GM12878 (cell line): ENCODE measurements at regions not wholly inside any gene's neighbourhood (a gene's known extent, or its start where the extent isn't known, plus 50 kb on each side); places are given as distances from the start of the nearest gene placed in this dataset.

Source experiments
- ATAC-seq: fragments of 200-7000 bp; cut with Tn5 transposase; 3 replicates; pipeline ENCODE4 v1.9.1; 2020; ENCODE audit warnings: mild to moderate bottlenecking, moderate library complexity
- BruUV-seq: library from RNA; stranded (reverse); fragments of 400-500 nt; replicated peaks from 2 replicates; lab custom pipeline; 2021; lab: Mats Ljungman, UMichigan
- CTCF ChIA-PET: fragments of 300-600 bp; sonication (Branson Sonifier 250); formaldehyde crosslinking; extraction: SDS; loops from one replicate; lab custom pipeline; 2021; ENCODE audit warnings: inconsistent platforms; lab: Yijun Ruan, JAX
- POLR2A ChIA-PET: fragments of 350-600 bp; formaldehyde crosslinking; extraction: SDS; loops from one replicate; lab custom pipeline; 2021; ENCODE audit warnings: inconsistent platforms; lab: Charles Lee
- RAD21 ChIA-PET: fragments of 300-600 bp; sonication (Branson Sonifier 250); formaldehyde crosslinking; loops from one replicate; lab custom pipeline; 2023; ENCODE audit warnings: antibody characterized with exemption; ENCODE audit not compliant: unreplicated experiment; lab: Charles Lee
- SMC1A ChIA-PET: fragments of 300-600 bp; sonication (Branson Sonifier 250); formaldehyde crosslinking; loops from one replicate; lab custom pipeline; 2023; ENCODE audit not compliant: unreplicated experiment, uncharacterized antibody; lab: Charles Lee
- DNase-seq: peaks from one replicate; pipeline ENCODE4 v3.0.0-alpha.2; 2011; ENCODE audit warnings: low read depth, low spot score
- FAIRE-seq: peaks from 3 replicates; lab custom pipeline; 2011; peaks lifted over from hg19 to GRCh38; lab: Jason Lieb, UNC
- H2AFZ ChIP-seq: 2 replicates; pipeline ENCODE4 v1.6.0; 2011; ENCODE audit warnings: low read depth, low read length, control low read depth; ENCODE audit not compliant: control insufficient read depth
- H3K27ac ChIP-seq: 2 replicates; pipeline ENCODE4 v1.5.1; 2011; ENCODE audit warnings: control low read depth; ENCODE audit not compliant: control insufficient read depth, insufficient read depth
- H3K27me3 ChIP-seq, 2 experiments: replicated peaks in 1 of 2; 2 replicates each; pipeline versions ENCODE4 v1.6.0 to v1.6.1; 2011; ENCODE audit warnings: low read length in 1 of 2; ENCODE audit not compliant: control insufficient read depth in 2 of 2, insufficient read depth in 2 of 2
- H3K36me3 ChIP-seq, 2 experiments: 2 replicates each; pipeline ENCODE4 v1.5.1; 2011; ENCODE audit warnings: low read length in 1 of 2; ENCODE audit not compliant: control insufficient read depth in 2 of 2, insufficient read depth in 2 of 2
- H3K4me1 ChIP-seq: 2 replicates; pipeline ENCODE4 v1.6.1; 2011; ENCODE audit warnings: mild to moderate bottlenecking, low read length, moderate library complexity, mixed read lengths; ENCODE audit not compliant: control insufficient read depth, insufficient read depth
- H3K4me2 ChIP-seq: 2 replicates; pipeline ENCODE4 v1.6.0; 2011; ENCODE audit warnings: control low read depth; ENCODE audit not compliant: control insufficient read depth, insufficient read depth
- H3K4me3 ChIP-seq: fragments of 200-600 bp; sonication (generic); 2 replicates; pipeline ENCODE4 v1.5.1; 2016
- H3K79me2 ChIP-seq: 2 replicates; pipeline ENCODE4 v1.6.0; 2011; ENCODE audit warnings: low read length; ENCODE audit not compliant: control insufficient read depth, insufficient read depth
- H3K9ac ChIP-seq: 2 replicates; pipeline ENCODE4 v1.8.0; 2011; ENCODE audit warnings: low read length, control low read depth, mixed read lengths; ENCODE audit not compliant: control insufficient read depth, insufficient read depth
- H3K9me3 ChIP-seq: replicated peaks from 3 replicates; pipeline ENCODE4 v1.5.1; 2011; ENCODE audit warnings: mild to moderate bottlenecking, low read length; ENCODE audit not compliant: control insufficient read depth, insufficient read depth
- H4K20me1 ChIP-seq: 2 replicates; pipeline ENCODE4 v1.6.0; 2011; ENCODE audit not compliant: control insufficient read depth, insufficient read depth
- CEBPZ ChIP-seq: fragments of 150-350 bp; IDR thresholded peaks from 2 replicates; pipeline ENCODE4 v1.6.1; 2016; ENCODE audit warnings: low read depth, low read length
- IKZF2 ChIP-seq, 2 experiments: fragments of 450-650 bp; IDR thresholded peaks; 2 replicates each; pipeline ENCODE4 v1.6.1; 2017; ENCODE audit warnings: mild to moderate bottlenecking in 2 of 2, moderate library complexity in 2 of 2
- PKNOX1 ChIP-seq: fragments of 450-650 bp; IDR thresholded peaks from 2 replicates; pipeline ENCODE4 v1.6.1; 2016; ENCODE audit warnings: mild to moderate bottlenecking
- PML ChIP-seq: IDR thresholded peaks from 2 replicates; pipeline ENCODE4 v1.6.1; 2012; ENCODE audit warnings: low read length, inconsistent platforms
- SMAD5 ChIP-seq: IDR thresholded peaks from 2 replicates; pipeline ENCODE4 v1.6.1; 2016; ENCODE audit warnings: antibody characterized with exemption, low read depth
- TCF12 ChIP-seq: IDR thresholded peaks from 2 replicates; pipeline ENCODE4 v1.6.1; 2011; ENCODE audit warnings: low read depth, mild to moderate bottlenecking, low read length
- YBX1 ChIP-seq: fragments of 450-650 bp; IDR thresholded peaks from 2 replicates; pipeline ENCODE4 v1.6.1; 2016; ENCODE audit warnings: antibody characterized with exemption
- WGBS: methylation state at CpG from one replicate; pipeline ENCODE4 v1.1.6; 2016; ENCODE audit warnings: low lambda C conversion rate; ENCODE audit not compliant: insufficient replicate concordance, insufficient coverage; ENCODE audit errors: missing lambda C conversion rate; 5-methylcytosine and 5-hydroxymethylcytosine counted together
- in situ Hi-C: fragments of 300-500 bp; cut with MboI; formaldehyde crosslinking; loops from 9 replicates; pipeline ENCODE4 v1.14.3; 2018; ENCODE audit warnings: mixed read lengths
- intact Hi-C: fragments of 100-400 bp; cut with micrococcal nuclease; formaldehyde crosslinking; loops from one replicate; pipeline ENCODE4 v1.14.2; 2022; ENCODE audit not compliant: unreplicated experiment

DNA sequence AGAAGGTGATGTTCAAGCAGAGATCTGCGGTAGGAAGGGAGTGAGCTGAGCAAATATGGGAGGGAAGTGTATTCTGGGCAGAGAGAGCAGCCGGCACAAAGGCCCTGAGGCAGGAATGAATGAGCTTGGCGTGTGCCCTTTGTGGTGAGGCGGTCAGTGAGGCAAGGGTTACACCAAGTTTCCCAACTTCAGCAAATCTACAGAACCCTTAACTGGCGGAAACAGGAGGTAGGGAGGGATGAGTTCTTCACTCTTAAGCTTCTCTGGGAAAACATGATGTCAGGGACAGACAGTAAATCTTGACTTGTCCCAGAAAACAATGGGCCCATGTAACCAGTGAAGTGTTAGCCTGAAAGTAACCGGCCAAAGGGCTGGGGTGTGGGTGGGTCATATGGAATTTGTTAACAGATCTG, 97.1 kb upstream of the PTPN1 start:
- Histone ChIP-seq H3K4me1 (no peaks in the 10 kb centered on the region), H3K4me2 (no peak overlapping the region), H3K27me3 (no peaks in the 10 kb centered on the region; a peak in 2 of 4 replicates), H3K27ac (no peak overlapping the region), H2AFZ (no peak overlapping the region), H3K36me3 (no peaks in the 10 kb centered on the region), H3K9ac (no peak overlapping the region), H3K79me2 (no peaks in the 10 kb centered on the region), H4K20me1 (no peaks in the 10 kb centered on the region), H3K4me3 (no peak overlapping the region), H3K9me3 (no peaks in the 10 kb centered on the region; the same call in 2 of the 3 replicates)
- TF ChIP-seq PKNOX1: no peak
- TF ChIP-seq SMAD5: no peak
- TF ChIP-seq TCF12: no peak
- no peak for TF ChIP-seq YBX1
- TF ChIP-seq CEBPZ: no peak
- no peak for TF ChIP-seq IKZF2 (IDR thresholded peaks at IDR 0.05)
- no peak for TF ChIP-seq PML
- ChIA-PET RAD21 (no interaction called here), SMC1A (interaction anchor here (1.5 kb wide), 1 partner anchor 18 kb away, joined by 4 read pairs; no protein-coding TSS in a partner anchor), CTCF (no interaction called here), POLR2A (no interaction called here)
- in situ Hi-C loops (no loop called here), intact Hi-C loops (no loop called here)
- BruUV-seq: no TSS peak
- no peak for FAIRE-seq
- ATAC-seq: no peak
- DNase-seq: no peak
- WGBS: 54% methylated on average over 6 of the region's 6 CpGs
